ENCODE measurements at regions not wholly inside any gene's neighbourhood (a gene's known extent, or its start where the extent isn't known, plus 50 kb on each side); places are given as distances from the start of the nearest gene placed in this dataset.
"Not testable (repeated sequence)": the region's sequence is repeated elsewhere in the genome, so short reads cannot be mapped to it uniquely, and the experiment has no call there.

DNA sequence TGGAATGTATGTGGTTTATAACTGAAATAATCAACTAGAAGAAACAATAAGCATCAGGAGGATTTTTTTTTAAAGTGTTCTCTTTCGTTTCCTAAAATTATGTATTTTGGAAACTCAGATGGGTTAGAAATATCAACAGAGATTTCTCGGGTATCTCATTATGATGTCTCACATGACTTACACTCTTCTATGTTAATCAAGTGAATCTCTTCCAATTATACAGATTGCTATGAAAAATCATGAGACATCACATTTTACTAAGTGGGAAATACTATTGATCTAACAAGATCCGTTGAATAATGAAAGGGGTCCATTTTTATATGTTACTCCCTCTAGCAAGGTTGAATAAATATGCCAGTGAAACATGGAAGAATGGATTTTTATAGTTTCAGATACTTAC is 54.7 kb upstream of the NRIP1 start:
- no peak for DNase-seq

DNA sequence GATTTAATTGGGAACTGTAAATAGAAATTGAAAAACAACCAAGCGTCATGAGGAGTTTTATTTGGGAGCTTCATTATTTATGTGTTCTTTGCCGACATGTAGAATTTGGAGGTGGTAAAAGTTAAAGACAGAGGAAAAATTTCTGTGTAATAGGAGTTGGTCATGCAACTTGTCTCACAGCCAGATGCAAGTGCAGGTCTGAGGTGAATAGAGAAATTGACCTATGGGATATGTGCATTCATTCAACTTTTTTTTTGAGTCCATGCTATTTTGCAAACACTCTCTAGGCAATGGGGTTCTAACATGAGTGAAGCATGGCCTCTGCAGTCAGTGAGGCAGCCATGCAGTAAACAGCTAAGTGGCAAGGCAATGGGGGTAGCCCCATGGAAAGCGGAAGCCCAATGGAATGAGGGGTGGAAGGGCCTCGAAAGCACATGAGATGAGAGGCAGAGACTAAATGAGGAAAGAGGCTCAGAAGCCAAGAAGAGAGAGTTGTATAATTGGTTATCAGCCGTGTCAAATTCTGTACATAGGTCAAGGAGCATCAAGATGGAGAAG is 56.4 kb upstream of the NRIP1 start:
- no peak for DNase-seq

DNA sequence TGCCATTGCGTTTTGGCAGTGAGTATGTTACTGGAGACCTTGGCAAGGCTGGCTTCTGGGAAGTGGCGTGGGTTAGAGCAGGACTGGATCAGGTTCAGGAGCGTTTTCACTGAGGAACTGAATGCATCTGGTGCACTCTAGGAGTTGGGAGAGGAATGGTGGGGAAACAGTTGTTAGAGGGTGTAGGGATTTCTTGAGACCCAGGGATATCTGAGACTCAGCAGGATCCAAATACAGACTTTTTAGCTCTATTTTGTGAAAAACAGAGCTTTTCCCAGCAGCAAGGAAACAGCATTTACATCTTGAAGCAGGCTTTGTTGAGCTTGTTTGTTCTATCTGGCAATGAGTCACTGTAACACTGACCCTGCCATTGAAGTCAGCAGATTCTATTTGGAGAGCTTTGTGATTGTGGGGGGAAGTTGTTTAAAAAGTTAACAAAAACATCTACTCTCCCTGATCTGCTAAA is 56.9 kb upstream of the NRIP1 start:
- DNase-seq = no peak

DNA sequence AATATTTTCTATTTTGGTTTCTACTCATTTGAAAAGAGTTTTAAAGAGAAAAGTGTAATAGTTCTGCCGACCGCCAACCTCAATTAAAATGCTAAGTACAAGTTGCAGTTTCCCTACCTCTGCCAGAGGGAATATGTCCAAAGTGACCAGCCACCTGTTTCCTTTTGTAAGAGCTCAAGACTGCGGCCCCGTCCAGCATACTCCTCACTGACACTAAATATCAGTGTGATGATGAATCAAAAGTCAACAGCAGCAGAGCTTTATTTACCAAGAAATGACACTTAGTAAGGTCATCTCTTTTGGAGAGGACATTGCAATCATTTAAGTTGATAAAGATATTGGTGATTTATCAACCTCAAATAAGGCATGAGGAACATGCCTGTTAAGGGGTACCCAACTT is 57.4 kb upstream of the NRIP1 start:
- no peak for DNase-seq

DNA sequence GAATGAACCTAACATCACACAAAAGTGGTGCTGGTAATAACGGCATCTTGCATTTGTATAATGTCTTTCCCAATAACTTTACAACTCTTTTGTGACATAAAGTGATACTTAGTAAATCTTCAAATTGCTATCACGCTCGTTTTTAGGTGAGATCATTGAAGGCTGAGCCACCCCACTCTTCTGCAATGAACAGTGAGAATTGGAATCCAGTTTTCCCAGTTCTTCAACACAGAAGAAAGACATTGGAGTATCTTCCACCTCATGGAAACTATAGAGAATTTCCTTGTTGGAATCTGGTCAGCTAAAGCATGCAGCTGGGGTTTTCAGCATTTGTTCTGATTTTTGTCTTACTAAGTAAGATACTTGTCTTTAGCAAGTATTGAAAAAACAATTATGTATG is 59.9 kb upstream of the NRIP1 start:
- DNase-seq = no peak

DNA sequence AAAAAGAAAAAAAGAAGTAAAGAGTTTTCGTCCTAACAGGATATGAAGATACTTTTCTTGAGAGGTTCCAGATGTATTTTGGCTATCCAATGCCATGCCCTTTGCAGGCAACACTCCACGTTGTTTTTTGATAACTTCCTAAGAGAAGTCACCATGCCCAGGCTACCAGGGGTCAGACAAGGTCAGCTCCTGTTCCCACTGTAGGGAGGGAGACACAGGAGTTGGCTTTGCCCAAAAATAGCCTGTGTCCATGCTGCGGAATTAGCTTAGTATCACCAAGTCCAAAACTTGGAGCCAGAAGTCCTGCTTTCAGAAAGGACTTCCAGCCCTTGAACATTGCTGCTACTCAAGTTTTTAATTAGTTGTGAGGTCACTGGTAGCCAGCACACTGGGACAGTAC is 62.1 kb upstream of the NRIP1 start:
- DNase-seq = no peak

DNA sequence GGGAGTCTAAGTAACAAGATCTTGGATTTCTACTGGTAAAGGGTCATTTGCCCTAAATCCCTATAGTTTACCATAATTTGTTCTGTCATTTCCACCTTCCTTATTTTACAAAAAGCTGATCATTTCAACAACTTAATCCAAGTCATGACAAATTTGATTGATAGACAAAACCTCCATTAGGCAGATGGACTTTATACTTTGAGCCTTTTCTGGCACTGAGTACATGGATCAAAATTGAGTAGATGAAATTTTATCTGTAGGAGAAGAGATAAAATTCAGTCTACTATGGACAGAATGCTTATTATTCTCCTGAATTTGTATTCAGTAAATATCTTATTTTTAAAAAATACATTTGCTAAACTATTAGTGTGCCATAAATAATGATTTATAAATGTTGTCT is 62.6 kb upstream of the NRIP1 start:
- no peak for DNase-seq

DNA sequence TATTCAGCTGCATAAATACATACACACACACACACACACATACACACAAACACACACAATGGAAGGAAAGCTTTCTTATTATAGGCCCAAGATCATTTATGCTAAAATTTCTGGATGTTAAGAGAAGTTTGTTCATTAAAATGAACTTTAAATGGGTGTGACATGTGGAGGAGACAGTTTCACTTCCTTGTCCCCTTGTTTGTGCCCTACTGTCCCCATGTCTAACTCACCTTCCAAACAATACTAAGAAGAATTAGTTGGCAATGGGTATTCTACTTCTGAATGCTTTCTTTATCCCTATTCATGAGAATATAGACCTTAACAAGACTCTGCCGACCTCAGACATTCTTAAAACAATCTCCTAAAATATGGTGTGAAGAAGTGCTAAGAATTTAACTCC is 63.5 kb upstream of the NRIP1 start:
- DNase-seq = no peak

DNA sequence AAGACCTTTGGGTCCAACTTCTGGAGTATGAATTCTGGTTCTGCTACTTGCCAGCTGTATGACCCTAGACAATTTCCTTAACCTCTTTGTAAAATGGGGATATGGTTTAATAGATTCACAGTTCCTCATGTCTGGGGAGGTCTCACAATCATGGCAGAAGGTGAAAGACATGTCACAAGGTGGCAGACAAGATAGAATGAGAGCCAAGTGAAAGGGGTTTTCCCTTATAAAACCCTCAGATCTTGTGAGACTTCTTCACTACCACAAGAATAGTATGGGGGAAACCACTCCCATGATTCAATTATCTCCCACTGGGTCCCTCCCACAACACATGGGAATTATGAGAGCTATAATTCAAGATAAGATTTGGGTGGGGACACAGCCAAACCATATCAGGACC is 63.9 kb upstream of the NRIP1 start:
- not testable (repeated sequence) for DNase-seq

DNA sequence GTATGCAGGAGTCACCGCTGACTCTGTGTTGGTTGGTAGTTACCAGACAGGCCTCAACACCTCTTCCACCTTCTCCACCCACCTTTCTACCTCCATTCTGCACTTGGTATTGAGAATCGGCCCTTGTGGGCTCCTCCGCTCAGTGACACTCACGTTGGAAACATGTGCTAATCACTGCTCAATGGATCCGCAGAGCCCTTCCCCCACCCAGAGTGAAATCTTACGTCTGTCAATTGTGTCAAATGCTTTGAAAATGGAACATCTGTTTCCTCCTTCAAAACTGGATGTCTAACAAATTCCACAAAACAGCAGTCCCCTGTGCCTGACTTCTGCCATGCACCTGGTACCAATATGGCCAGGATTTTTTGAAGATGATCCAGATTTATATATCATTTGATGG is 65.5 kb upstream of the NRIP1 start:
- DNase-seq = no peak

DNA sequence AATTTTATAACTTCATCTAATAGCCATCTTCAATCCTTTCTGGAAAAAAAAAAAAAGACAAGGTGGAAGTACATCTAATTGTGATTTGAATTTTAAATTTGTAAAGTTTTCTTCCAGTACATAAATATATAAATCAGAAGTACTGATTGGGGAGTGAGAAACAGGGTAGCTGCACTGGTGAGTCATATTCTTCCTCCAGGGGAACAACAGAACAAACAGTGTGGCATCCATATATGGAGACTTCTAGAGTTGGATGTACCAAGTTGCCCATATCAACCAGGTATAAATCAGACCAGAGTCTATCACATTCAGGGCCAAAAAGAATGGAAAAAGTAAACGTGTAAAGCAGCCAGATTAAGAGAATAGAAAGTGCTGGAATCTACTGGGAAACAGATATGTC is 66.0 kb upstream of the NRIP1 start:
- no peak for DNase-seq

DNA sequence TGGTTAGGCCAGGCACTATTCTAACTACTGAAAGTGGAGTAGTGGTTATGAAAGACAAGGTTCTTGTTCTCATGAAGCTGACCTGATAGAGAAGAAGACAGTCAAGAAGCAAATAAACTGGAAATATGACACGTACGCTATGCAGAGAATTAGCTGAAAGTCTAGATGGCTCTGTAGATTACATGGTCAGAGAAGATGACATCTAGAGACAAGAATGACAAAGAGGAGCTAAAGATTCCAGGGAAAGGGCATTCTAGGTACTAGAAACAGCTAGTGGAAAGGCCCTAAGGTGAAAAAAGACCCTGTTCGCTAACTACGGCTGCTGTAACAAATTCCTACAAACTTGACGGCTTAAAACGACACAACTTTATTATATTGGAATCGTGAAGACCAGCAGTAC is 68.0 kb upstream of the NRIP1 start:
- DNase-seq = no peak

DNA sequence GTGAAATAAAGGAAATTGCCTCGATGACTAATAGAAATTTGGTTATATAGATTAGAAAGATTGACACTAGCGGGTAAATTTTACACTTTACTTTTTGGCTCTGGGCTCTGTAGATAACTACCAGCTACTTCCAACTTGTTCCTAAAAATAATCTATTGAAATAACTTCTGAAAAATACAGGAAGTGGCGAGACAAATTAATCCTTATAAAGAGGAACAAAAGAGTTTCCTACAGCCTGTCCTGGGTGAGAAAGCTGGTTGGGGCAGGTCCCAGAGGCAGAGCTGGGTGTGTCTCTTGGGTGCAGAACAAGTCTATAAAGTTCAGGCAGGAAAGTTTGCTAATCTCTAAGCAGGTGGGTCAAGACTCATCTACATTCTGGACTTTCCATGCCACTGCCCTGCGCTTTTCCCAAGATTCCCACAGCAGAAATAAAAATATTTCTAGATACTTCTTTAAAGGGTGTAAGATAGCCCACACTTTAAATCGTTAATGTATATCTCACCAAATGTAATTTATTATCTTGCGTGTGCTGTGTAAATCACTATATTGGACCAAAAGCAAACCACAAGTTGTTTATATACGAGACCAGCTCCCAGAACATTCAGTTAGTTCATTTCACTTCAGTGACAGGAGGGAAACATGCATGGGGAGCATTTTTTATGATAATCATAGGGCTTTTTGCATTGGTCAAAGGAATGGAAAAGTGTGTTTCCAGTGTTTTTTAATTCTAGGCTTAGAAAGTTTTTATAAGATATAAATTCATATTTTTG is 70.1 kb upstream of the NRIP1 start:
- DNase-seq = no peak

DNA sequence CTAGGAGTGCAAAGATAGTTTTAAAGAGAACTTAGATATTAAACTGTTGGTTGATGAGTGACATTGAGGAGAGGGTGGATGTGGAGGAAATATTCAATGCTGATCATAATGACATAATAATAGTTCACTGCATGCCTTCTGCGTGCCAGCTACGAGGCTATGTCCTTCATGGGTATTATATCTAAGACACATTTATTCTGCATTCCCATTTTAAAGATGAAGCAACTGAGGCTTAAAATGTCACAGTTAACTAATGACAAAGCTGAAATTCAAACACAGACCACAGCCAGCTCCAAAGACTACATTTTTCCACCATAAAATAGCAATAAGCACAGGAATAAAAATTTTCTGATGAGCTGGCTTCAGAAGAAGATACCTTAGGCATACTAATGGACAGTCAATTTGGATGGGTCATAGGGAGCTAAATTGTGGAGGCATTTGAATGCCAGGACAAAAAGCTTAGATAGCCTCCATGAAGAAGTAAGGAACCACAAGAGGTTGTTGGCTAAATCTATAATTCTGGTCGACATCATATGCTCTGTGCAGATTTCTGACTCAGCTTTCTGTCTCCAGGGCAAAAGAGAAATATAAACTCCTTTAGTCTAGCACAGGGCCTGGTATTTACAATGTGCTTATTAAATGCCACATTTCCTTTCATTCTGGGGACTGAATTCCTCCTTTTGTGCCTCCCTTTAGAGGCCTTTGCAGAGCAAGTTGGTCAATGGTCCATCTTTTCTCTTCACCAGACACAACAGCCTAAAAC is 71.2 kb upstream of the NRIP1 start:
- no peak for DNase-seq

DNA sequence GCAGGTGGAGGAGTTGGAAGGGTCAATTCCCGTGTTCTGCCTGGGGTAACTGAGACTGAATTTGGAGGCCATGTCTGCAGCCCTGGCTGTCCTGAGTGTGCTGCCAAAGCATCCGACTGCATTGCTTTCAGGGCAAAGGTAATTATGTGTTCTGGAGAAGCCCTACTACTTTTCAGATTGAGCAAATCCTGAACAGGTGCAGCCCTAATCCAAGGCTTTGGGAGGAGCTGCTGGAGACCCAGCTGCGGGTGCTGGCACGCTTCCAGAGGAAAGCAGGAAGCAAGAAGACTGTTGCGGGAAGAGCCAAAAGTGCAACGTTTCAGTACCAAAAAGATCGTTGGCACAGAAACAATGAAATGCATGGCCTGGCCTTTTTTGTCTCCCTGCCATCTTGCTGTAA is 73.7 kb upstream of the NRIP1 start:
- DNase-seq = no peak

DNA sequence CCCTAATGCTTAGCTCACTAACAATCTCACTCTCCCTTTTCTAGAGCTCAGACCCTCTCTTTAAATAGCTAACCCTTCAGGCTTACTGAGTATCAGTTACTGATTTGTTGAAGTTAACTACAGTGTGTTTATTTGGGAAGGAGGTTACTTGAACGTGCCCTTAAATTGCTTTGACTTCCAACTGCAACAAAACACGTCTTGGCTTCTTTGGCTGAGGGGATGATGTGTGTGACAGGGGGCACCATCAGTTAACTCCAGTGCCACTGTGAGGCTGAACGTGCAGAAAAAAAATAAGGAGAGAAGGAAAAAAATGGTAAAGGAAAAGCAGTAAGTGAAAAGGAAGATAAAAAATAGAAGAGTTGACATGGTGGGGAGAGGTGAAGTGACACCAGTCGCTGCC is 75.1 kb upstream of the NRIP1 start:
- DNase-seq = no peak

DNA sequence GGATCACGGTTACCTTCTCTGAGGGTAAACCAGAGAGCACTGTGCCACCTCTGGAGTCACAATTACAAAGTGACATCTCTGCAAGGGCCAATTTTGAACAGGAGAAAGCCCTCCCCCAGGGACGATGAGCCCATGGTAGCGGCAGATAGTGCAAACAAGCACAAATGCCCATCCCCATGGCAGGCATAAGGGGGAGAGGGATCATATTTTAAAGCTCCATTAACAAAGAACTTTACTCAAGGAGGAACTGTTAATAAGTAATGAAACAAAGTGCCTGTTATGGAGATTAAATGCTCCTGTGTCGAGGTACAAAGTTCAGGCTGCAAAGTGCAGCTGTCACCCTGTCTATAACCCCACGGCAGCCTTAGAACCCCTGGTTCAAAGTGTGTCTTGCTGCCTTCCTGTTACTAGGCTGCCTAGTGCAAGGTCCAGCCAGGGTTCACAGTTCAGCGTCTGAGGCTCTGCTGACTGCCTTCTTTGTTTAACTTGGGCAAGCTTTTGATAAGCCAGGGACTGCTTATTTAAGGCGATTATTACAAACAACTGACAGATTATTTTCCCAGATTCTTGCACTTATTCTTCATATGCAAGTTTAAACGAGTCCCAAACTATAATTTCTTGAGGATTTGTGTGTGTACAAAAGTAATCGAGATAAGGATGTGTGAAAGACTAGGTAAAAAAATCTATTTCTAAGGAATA is 75.7 kb upstream of the NRIP1 start:
- no peak for DNase-seq

DNA sequence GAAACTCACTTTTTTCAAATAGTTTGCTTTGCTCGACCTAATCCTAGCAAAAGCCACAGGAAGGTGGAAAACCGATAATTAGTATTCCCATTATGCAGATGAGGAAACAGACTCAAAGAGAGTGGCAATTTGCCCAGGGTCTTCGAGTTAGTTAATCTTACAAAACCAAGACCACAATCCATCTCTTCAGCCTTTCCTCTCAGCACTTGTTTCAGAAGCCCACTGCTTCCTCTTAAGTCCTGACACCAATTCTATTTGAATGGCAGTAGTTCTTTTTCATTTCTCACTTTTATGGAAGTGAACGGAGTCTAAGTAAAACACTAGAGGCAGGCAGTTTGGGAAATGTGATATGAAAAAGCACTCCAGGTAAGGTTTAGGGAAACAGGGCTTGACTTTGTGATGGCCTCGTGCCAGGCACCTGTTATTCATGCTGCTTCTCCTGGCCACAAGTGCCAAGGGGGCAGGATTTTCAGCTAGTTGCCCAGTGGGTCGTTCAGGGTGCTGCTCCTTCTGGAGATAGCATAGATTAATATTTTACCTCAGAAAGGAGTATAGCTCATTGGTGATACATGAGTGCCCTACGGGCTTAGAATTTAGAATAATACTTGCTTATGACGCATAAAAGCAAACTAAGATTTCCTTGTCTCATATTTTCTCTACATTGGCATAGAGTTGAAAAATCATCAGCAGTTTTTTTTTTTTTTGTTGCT is 76.6 kb upstream of the NRIP1 start:
- DNase-seq = no peak

DNA sequence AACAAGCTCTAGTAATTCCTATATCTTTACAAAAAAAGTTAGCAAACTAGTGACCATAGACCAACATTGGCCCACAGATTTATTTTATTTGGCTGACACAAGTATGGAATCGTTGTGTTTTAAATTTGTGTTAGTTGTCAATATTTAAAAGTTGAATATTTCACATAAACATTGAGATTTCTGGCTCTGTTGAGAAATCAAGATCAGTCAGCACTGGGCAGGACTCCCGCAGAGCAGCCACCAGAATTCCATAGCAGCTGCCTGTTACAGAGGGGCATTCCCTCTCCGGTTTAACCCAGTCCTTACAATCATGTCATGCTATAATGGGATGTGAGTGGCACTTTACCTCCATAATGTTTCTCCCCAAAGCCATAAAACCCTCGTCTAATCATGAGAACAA is 79.2 kb upstream of the NRIP1 start:
- DNase-seq = no peak

DNA sequence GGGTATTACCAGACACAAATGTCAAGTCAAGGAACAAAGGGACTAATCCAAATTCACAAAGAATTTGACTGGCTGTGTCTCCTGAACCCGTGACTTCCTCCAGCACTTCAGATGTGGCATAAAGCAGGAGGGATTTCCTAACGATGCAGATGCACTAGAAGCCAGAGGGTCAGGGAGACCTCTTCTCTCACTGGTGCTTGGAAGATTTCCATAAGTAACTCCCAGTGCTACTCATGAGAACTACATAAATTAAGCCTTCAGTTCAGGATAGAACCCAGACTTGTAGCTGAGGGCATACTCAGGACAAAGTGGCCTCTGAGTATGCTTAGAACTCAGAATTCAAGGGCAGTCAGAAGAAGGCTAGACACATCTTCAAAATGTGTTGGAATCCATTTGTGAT is 83.6 kb upstream of the NRIP1 start:
- no peak for DNase-seq

DNA sequence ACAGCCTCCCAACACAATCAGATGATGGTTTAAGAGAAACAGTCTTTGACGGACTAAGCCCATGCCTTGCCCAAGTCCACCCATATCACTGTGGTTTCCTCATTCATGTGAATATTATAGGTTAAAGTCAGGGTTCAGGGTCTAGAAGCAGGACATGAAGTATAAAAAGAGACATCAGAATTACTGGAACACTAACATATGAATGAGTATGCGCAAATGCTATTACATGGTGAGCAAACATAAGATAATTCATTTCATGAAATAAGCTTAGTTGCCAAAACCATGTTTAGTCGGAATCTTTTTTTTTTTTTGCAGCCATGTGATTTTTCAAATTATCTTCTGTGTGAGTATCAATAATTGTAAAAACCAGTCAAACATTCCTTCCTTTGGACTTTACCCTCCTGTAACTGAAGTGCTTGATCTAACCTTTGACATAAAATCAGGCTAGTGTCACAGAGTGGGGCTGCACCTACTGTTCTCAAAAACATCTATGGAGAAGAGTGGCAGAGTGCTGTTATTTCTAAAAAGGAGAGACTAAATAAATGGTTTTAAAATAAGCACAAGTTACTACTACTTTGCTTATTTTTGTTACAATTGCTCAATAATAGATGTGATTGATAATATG is 84.9 kb upstream of the NRIP1 start:
- DNase-seq = no peak

DNA sequence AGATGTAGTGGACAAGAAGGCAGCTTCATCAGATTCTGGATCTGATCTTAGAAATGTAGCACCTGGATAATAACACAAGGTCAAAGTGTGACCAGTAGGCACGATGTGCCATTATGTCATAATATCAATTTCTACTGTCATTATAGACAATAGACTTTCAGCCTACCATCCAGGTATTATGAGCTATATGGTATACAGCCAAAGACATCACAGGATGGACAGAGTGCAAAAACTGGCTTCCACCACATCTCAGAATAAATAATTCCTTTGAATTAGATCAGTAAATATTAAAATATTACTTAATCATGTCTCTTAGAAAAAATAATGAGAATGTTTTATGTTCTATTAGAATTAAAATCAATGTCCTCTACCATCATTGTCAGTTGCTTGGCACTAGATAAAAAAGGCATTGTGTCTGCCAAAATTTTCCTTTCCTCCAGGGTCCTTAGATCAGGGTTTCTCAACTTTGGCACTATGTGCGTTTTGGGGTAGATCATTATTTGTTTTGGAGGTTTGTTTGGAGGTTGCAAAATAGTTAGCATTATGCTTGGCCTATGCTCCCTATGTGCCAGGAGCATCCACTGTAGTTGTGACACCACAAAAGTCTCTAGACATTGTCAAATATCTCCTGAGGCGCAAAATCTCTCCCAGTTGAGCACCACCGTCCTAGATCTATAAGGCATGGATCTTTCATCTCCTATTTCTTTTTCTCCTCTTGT is 86.7 kb upstream of the NRIP1 start:
- DNase-seq = no peak
